HG02973 (cell line): ENCODE measurements at regions not wholly inside any gene's neighbourhood (a gene's known extent, or its start where the extent isn't known, plus 50 kb on each side); places are given as distances from the start of the nearest gene placed in this dataset.

Experiments
- ATAC-seq: cut with Tn5 transposase; IDR thresholded peaks from one replicate; pipeline ENCODE4 v1.9.1; 2021; ENCODE audit warnings: moderate library complexity; ENCODE audit not compliant: unreplicated experiment

GRCh38 chr3:59161048-59161447 lies 111.2 kb upstream of the CFAP20DC start:
- ATAC-seq: no peak

GRCh38 chr3:59160133-59160746 lies 110.4 kb upstream of the CFAP20DC start:
- no peak for ATAC-seq

GRCh38 chr3:59153648-59154047 lies 103.8 kb upstream of the CFAP20DC start:
- no peak for ATAC-seq

- ATAC-seq: no peak
Observed at GRCh38 chr3:59152943-59153342, 103.1 kb upstream of the CFAP20DC start.

GRCh38 chr3:59150039-59150438 lies 100.2 kb upstream of the CFAP20DC start:
- ATAC-seq: no peak

- ATAC-seq: no peak
Observed at GRCh38 chr3:59149166-59149565, 99.3 kb upstream of the CFAP20DC start.

- no peak for ATAC-seq
Observed at GRCh38 chr3:59143447-59143846, 93.6 kb upstream of the CFAP20DC start.

GRCh38 chr3:59142556-59142955 lies 92.7 kb upstream of the CFAP20DC start:
- no peak for ATAC-seq

GRCh38 chr3:59138966-59139365 lies 89.1 kb upstream of the CFAP20DC start:
- no peak for ATAC-seq

GRCh38 chr3:59137415-59137814 lies 87.6 kb upstream of the CFAP20DC start:
- no peak for ATAC-seq

- no peak for ATAC-seq
Observed at GRCh38 chr3:59136081-59136480, 86.3 kb upstream of the CFAP20DC start.

GRCh38 chr3:59135096-59135495 lies 85.3 kb upstream of the CFAP20DC start:
- ATAC-seq: no peak

- ATAC-seq: no peak
Observed at GRCh38 chr3:59133311-59133710, 83.5 kb upstream of the CFAP20DC start.

GRCh38 chr3:59131016-59131766 lies 81.4 kb upstream of the CFAP20DC start:
- ATAC-seq: no peak

- ATAC-seq: no peak
Observed at GRCh38 chr3:59128685-59129084, 78.9 kb upstream of the CFAP20DC start.

GRCh38 chr3:59127071-59127470 lies 77.2 kb upstream of the CFAP20DC start:
- no peak for ATAC-seq

- ATAC-seq: no peak
Observed at GRCh38 chr3:59126446-59126845, 76.6 kb upstream of the CFAP20DC start.

- ATAC-seq: no peak
Observed at GRCh38 chr3:59121346-59122144, 71.7 kb upstream of the CFAP20DC start.

- no peak for ATAC-seq
Observed at GRCh38 chr3:59118928-59119327, 69.1 kb upstream of the CFAP20DC start.

- no peak for ATAC-seq
Observed at GRCh38 chr3:59117396-59117795, 67.6 kb upstream of the CFAP20DC start.

- no peak for ATAC-seq
Observed at GRCh38 chr3:59116233-59116537, 66.4 kb upstream of the CFAP20DC start.
